GM13976 (cell line): ENCODE measurements at regions not wholly inside any gene's neighbourhood (a gene's known extent, or its start where the extent isn't known, plus 50 kb on each side); places are given as distances from the start of the nearest gene placed in this dataset.

Source experiments
- DNase-seq: peaks from one replicate; pipeline ENCODE4 v3.0.0; 2012; ENCODE audit warnings: low spot score
- CTCF ChIP-seq: IDR thresholded peaks from 2 replicates; pipeline ENCODE4 v1.5.1; 2012; ENCODE audit warnings: borderline replicate concordance, mild to moderate bottlenecking; ENCODE audit not compliant: insufficient read depth; ENCODE audit errors: extremely low read depth, missing control alignments, control extremely low read depth
- in situ Hi-C: fragments of 300-500 bp; cut with MboI; formaldehyde crosslinking; loops from one replicate; pipeline ENCODE4 v1.12.0; 2022; ENCODE audit warnings: low sequenced_read_pairs, mixed read lengths, inconsistent platforms; ENCODE audit not compliant: unreplicated experiment

DNA sequence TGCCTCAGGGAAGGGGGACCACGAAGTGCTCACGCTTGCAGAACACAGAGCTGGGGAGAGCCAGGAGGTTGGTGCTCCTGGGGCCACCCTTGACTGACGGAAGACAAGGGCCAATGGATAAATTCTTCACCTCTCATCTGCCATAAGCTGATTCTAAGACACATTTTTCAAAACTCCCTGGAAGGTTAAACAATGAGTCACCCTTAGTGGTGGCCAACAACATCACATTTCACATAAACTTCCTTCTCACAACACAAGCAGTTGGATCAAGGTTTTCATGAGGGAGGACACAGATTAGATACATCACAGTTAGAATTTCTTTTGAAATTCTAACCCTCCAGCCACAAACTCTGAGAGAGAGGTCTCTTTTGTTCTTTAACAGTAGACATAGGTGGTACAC lies 713.6 kb upstream of the POU3F3 start:
- in situ Hi-C loops = no loop called here
- TF ChIP-seq CTCF = no peak
- no peak for DNase-seq

- TF ChIP-seq CTCF = no peak
- in situ Hi-C loops = no loop called here
- no peak for DNase-seq
Measured at GRCh38 chr2:104158191-104158590, 695.7 kb upstream of the POU3F3 start.

DNA sequence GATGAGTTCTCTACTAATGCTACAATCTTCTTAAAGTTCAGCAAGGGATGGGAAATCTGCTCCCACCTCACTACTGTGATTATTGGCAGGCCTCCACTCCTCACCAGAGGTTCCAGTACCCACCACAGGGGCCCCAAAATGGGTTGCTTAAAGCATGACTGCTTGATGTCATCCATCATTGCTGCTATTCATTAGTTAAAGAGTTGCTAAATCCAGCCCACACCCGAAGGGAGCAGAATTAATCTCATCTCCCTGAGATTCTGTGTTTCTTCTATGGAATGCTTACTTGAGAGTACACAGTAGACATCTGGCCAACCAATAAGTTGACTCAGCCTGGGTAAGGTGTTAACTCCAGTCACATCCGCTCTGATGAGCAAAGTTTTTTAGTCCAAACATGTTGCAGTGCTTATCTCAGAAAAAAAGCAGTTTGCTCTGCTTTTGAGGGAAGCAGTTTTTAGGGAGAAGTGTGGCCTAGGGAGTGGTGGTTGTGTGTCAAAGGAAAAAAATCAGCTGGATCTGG lies 690.2 kb upstream of the POU3F3 start:
- in situ Hi-C loops = no loop called here
- DNase-seq = no peak
- TF ChIP-seq CTCF = no peak

DNA sequence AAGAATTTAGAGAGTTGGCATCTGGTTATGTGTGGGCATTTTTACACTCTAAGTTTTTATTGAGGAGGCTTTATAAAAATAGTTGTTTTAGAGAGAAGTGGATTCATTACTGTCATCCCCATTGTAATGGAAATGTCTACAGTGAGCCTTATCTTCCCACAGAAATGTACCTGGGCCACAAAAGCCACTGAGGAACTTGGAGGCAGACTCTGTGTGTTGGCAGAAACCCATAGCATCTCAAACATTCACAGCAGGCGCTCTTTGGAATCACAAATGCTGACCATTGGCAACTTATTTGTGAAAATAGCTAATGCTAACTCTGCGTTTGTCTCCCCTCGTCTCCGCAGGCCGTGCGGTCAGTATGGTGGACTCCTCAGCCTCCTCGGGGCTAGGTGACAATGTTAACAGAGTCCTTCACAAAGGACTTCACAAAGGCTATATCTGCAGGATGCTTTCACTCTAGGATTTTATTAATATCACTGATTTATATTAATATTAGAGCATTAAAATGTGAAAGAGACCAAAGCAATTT lies 689.1 kb upstream of the POU3F3 start:
- in situ Hi-C loops = no loop called here
- no peak for TF ChIP-seq CTCF
- DNase-seq = no peak

- no peak for TF ChIP-seq CTCF
- DNase-seq = no peak
- in situ Hi-C loops = no loop called here
Measured at GRCh38 chr2:104177179-104177578, 676.7 kb upstream of the POU3F3 start.

- in situ Hi-C loops = no loop called here
- no peak for TF ChIP-seq CTCF
- DNase-seq = no peak
Measured at GRCh38 chr2:104179644-104180043, 674.3 kb upstream of the POU3F3 start.

GRCh38 chr2:104200533-104201168 lies 653.3 kb upstream of the POU3F3 start:
- in situ Hi-C loops = no loop called here
- DNase-seq = no peak
- no peak for TF ChIP-seq CTCF
